B cell (primary cell): ENCODE measurements at regions not wholly inside any gene's neighbourhood (a gene's known extent, or its start where the extent isn't known, plus 50 kb on each side); places are given as distances from the start of the nearest gene placed in this dataset.

Experiments
- CTCF ChIP-seq: fragments of 200-600 bp; IDR thresholded peaks from one replicate; pipeline ENCODE4 v1.8.0; 2022; ENCODE audit warnings: antibody characterized with exemption, mild to moderate bottlenecking
- EZH2 ChIP-seq: IDR thresholded peaks from 2 replicates; pipeline ENCODE4 v1.6.1; 2012; ENCODE audit warnings: borderline replicate concordance, low read depth, mild to moderate bottlenecking, moderate library complexity, low read length; ENCODE audit not compliant: insufficient read depth, poor library complexity, severe bottlenecking

- no peak for TF ChIP-seq CTCF
- TF ChIP-seq EZH2, result no peak
These were observed 452.7 kb upstream of the KLHL29 start for GRCh38 chr2:22932288-22932687.
